ENCODE measurements at regions not wholly inside any gene's neighbourhood (a gene's known extent, or its start where the extent isn't known, plus 50 kb on each side); places are given as distances from the start of the nearest gene placed in this dataset.
"Not testable (repeated sequence)": the region's sequence is repeated elsewhere in the genome, so short reads cannot be mapped to it uniquely, and the experiment has no call there.

GRCh38 chr17:27105636-27106035 lies 188.3 kb upstream of the WSB1 start:
- Histone ChIP-seq H3K27ac (no peak overlapping the region), H3K36me3 (no peaks in the 10 kb centered on the region), H3K9me3 (no peaks in the 10 kb centered on the region), H3K4me3 (no peak overlapping the region), H3K27me3 (no peaks in the 10 kb centered on the region), H3K4me1 (no peaks in the 10 kb centered on the region)
- TF ChIP-seq POLR2AphosphoS5 (IDR thresholded peaks at IDR 0.05): no peak
- TF ChIP-seq EP300 (IDR thresholded peaks at IDR 0.05): no peak
- no peak for TF ChIP-seq CTCF (IDR thresholded peaks at IDR 0.05)
- TF ChIP-seq POLR2A (IDR thresholded peaks at IDR 0.05): no peak
- WGBS, 2 donors: 76 to 81% methylated on average over 3 of the region's 3 CpGs
- no peak for DNase-seq
- intact Hi-C loops (cut with DNase I): no loop called here

GRCh38 chr17:27106347-27106981 lies 187.4 kb upstream of the WSB1 start:
- TF ChIP-seq POLR2A (IDR thresholded peaks at IDR 0.05): no peak
- TF ChIP-seq EP300 (IDR thresholded peaks at IDR 0.05): no peak
- no peak for TF ChIP-seq CTCF (IDR thresholded peaks at IDR 0.05)
- TF ChIP-seq POLR2AphosphoS5 (IDR thresholded peaks at IDR 0.05): no peak
- H3K36me3 ChIP-seq: no peaks in the 10 kb centered on the region
- 50 to 60% methylated on average over 2 of the region's 2 CpGs for WGBS, 2 donors
- H3K4me3 ChIP-seq: no peak overlapping the region
- H3K27me3 ChIP-seq: no peaks in the 10 kb centered on the region
- H3K27ac ChIP-seq: no peak overlapping the region
- intact Hi-C loops (cut with DNase I): no loop called here
- no peak for DNase-seq
- H3K9me3 ChIP-seq: no peaks in the 10 kb centered on the region
- H3K4me1 ChIP-seq: no peaks in the 10 kb centered on the region

- DNase-seq: no peak
- TF ChIP-seq POLR2AphosphoS5 (IDR thresholded peaks at IDR 0.05) (no peak), CTCF (IDR thresholded peaks at IDR 0.05) (no peak), POLR2A (IDR thresholded peaks at IDR 0.05) (no peak), EP300 (IDR thresholded peaks at IDR 0.05) (no peak)
- H3K27ac ChIP-seq: no peak overlapping the region
- no peaks in the 10 kb centered on the region for H3K27me3 ChIP-seq
- H3K36me3 ChIP-seq: no peaks in the 10 kb centered on the region
- H3K9me3 ChIP-seq: no peaks in the 10 kb centered on the region
- 58 to 63% methylated on average over 2 of the region's 2 CpGs for WGBS, 2 donors
- intact Hi-C loops (cut with DNase I): no loop called here
- no peak overlapping the region for H3K4me3 ChIP-seq
- no peaks in the 10 kb centered on the region for H3K4me1 ChIP-seq
These were observed 186.9 kb upstream of the WSB1 start for GRCh38 chr17:27106982-27107360.

GRCh38 chr17:27107386-27108328 lies 186.3 kb upstream of the WSB1 start:
- not testable (repeated sequence) for DNase-seq

GRCh38 chr17:27109346-27109745 lies 184.6 kb upstream of the WSB1 start:
- no peak overlapping the region for H3K4me3 ChIP-seq

More at GRCh38 chr17:27107386-27108328, 186.3 kb upstream of the WSB1 start:
- H3K4me1 ChIP-seq; H3K4me3 ChIP-seq; intact Hi-C loops (cut with DNase I); H3K36me3 ChIP-seq; H3K9me3 ChIP-seq; H3K27ac ChIP-seq; H3K27me3 ChIP-seq: not testable (repeated sequence)
- WGBS, 2 donors: 57 to 58% methylated on average over 2 of the region's 2 CpGs

More at GRCh38 chr17:27109346-27109745, 184.6 kb upstream of the WSB1 start:
- H3K27me3 ChIP-seq: no peaks in the 10 kb centered on the region
- H3K9me3 ChIP-seq: no peaks in the 10 kb centered on the region
- H3K36me3 ChIP-seq: no peaks in the 10 kb centered on the region
- no peak for TF ChIP-seq POLR2A (IDR thresholded peaks at IDR 0.05)
- no peak for TF ChIP-seq POLR2AphosphoS5 (IDR thresholded peaks at IDR 0.05)
- TF ChIP-seq EP300 (IDR thresholded peaks at IDR 0.05): no peak
- TF ChIP-seq CTCF (IDR thresholded peaks at IDR 0.05): no peak
- intact Hi-C loops (cut with DNase I): no loop called here
- no peak for DNase-seq
- H3K27ac ChIP-seq: no peak overlapping the region
- no peaks in the 10 kb centered on the region for H3K4me1 ChIP-seq

Data from sigmoid colon (tissue), 6 donors.